NCI-H82 treated with DMSO at 0.1 percent for 48 hours (cell line): ENCODE measurements at regions not wholly inside any gene's neighbourhood (a gene's known extent, or its start where the extent isn't known, plus 50 kb on each side); places are given as distances from the start of the nearest gene placed in this dataset.
"Not testable (repeated sequence)": the region's sequence is repeated elsewhere in the genome, so short reads cannot be mapped to it uniquely, and the experiment has no call there.

Experiments
- DNase-seq: peaks from one replicate; lab custom pipeline; 2025; ENCODE audit not compliant: unreplicated experiment; lab: John Stamatoyannopoulos, UW

- no peak for DNase-seq
Measured at GRCh38 chr3:89912031-89912430, 804.6 kb downstream of the EPHA3 start.

- DNase-seq: no peak
Measured at GRCh38 chr3:89923921-89924610, 816.6 kb downstream of the EPHA3 start.

GRCh38 chr3:89925976-89926375 is 818.6 kb downstream of the EPHA3 start:
- DNase-seq: no peak

- DNase-seq: no peak
Measured at GRCh38 chr3:89932882-89933281, 825.5 kb downstream of the EPHA3 start.

GRCh38 chr3:89944461-89944860 is 837.0 kb downstream of the EPHA3 start:
- not testable (repeated sequence) for DNase-seq

- DNase-seq: no peak
Measured at GRCh38 chr3:89946884-89947283, 839.5 kb downstream of the EPHA3 start.

- no peak for DNase-seq
Measured at GRCh38 chr3:89947337-89947954, 840.0 kb downstream of the EPHA3 start.

- DNase-seq: no peak
Measured at GRCh38 chr3:89948008-89948407, 840.6 kb downstream of the EPHA3 start.

GRCh38 chr3:89950772-89951171 is 843.4 kb downstream of the EPHA3 start:
- no peak for DNase-seq

- DNase-seq: no peak
Measured at GRCh38 chr3:89954137-89954536, 846.7 kb downstream of the EPHA3 start.

GRCh38 chr3:89955156-89955555 is 847.7 kb downstream of the EPHA3 start:
- no peak for DNase-seq

GRCh38 chr3:89957451-89957850 is 850.0 kb downstream of the EPHA3 start:
- no peak for DNase-seq

- DNase-seq: not testable (repeated sequence)
Measured at GRCh38 chr3:89958163-89958562, 850.7 kb downstream of the EPHA3 start.

- no peak for DNase-seq
Measured at GRCh38 chr3:89964347-89964746, 856.9 kb downstream of the EPHA3 start.

- DNase-seq: no peak
Measured at GRCh38 chr3:89966877-89967665, 859.6 kb downstream of the EPHA3 start.

- no peak for DNase-seq
Measured at GRCh38 chr3:89971329-89971728, 863.9 kb downstream of the EPHA3 start.

- DNase-seq: no peak
Measured at GRCh38 chr3:89973156-89973555, 865.7 kb downstream of the EPHA3 start.

- DNase-seq: no peak
Measured at GRCh38 chr3:89974903-89975519, 867.6 kb downstream of the EPHA3 start.

- no peak for DNase-seq
Measured at GRCh38 chr3:89983449-89983848, 876.0 kb downstream of the EPHA3 start.

GRCh38 chr3:90005281-90005847 is 897.9 kb downstream of the EPHA3 start:
- DNase-seq: no peak

- no peak for DNase-seq
Measured at GRCh38 chr3:90007778-90008499, 900.5 kb downstream of the EPHA3 start.
